Breast epithelium (tissue), 3 donors: ENCODE measurements at regions not wholly inside any gene's neighbourhood (a gene's known extent, or its start where the extent isn't known, plus 50 kb on each side); places are given as distances from the start of the nearest gene placed in this dataset.

Experiments
- CTCF ChIP-seq, 3 donors: fragments of 450-650 bp; IDR thresholded peaks; one replicate each; pipeline ENCODE4 v1.5.1; 2016 to 2017; ENCODE audit warnings: antibody characterized with exemption in 3 of 3, mild to moderate bottlenecking in 3 of 3, moderate library complexity in 3 of 3
- POLR2A ChIP-seq: fragments of 450-650 bp; IDR thresholded peaks from one replicate; pipeline ENCODE4 v1.6.1; 2016; ENCODE audit warnings: antibody characterized with exemption, mild to moderate bottlenecking, moderate library complexity
- POLR2AphosphoS5 ChIP-seq, 3 donors: sonication (generic); formaldehyde crosslinking; IDR thresholded peaks; one replicate each; pipeline ENCODE4 v1.6.1; 2017; ENCODE audit warnings: antibody characterized with exemption in 3 of 3

GRCh38 chr16:26795184-26795583 lies 271.5 kb upstream of the C16orf82 start:
- no peak for TF ChIP-seq CTCF (IDR thresholded peaks at IDR 0.05)
- TF ChIP-seq POLR2A, result no peak
- TF ChIP-seq POLR2AphosphoS5 (IDR thresholded peaks at IDR 0.05), result no peak
